ENCODE measurements at regions not wholly inside any gene's neighbourhood (a gene's known extent, or its start where the extent isn't known, plus 50 kb on each side); places are given as distances from the start of the nearest gene placed in this dataset.

- TF ChIP-seq CEBPB (IDR thresholded peaks at IDR 0.05; ENCODE audit: low read depth, low read length) (no peak), CTCF (conservative IDR thresholded peaks at IDR 0.05; ENCODE audit: low read depth, low read length) (peak; percentile 65)
These were observed 56.0 kb upstream of the DOCK9 start for GRCh38 chr13:99033814-99034213.
